ENCODE measurements at regions not wholly inside any gene's neighbourhood (a gene's known extent, or its start where the extent isn't known, plus 50 kb on each side); places are given as distances from the start of the nearest gene placed in this dataset.
"Not testable (repeated sequence)": the region's sequence is repeated elsewhere in the genome, so short reads cannot be mapped to it uniquely, and the experiment has no call there.

- DNase-seq, result no peak
Observed at GRCh38 chr4:30838331-30838730, 118.2 kb downstream of the PCDH7 start.

GRCh38 chr4:30839583-30840520 lies 119.7 kb downstream of the PCDH7 start:
- no peak for DNase-seq

GRCh38 chr4:30840571-30840970 lies 120.4 kb downstream of the PCDH7 start:
- no peak for DNase-seq

DNA sequence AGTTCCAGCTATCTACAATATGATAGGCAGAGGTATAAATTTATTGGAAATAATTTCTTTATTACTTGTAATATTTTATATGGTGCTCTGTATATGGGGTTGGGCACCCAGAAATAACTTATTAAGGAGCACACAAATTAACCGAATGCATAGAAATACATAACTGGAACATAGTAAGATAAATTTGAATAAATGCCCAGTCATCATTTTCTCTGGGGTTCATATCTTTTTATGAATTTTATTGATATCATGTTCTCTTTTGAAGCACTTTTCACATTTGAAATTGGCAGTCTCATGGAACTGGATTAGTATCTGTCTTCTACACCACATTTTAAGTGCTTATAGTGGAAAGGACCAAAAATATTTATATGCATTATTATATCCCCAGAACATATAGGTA lies 122.0 kb downstream of the PCDH7 start:
- no peak for DNase-seq

DNA sequence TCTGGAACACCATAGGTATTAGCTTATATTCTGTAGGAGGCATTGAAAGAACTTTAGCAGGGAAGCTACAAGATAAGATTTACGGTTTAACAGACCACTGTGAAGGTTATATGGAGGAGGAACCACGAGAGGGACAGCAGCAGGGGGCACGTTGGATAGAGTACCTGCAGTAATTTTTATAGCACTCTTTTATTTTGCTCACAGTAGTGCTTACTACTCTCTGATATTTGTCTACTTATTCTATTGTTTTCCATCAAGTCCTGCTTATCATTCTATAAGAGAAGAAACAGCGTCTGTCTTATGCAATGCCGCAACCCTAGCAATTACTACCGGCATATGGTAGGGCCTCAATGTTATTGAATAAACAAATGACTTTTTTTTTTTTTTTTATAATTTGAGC lies 122.5 kb downstream of the PCDH7 start:
- no peak for DNase-seq

DNA sequence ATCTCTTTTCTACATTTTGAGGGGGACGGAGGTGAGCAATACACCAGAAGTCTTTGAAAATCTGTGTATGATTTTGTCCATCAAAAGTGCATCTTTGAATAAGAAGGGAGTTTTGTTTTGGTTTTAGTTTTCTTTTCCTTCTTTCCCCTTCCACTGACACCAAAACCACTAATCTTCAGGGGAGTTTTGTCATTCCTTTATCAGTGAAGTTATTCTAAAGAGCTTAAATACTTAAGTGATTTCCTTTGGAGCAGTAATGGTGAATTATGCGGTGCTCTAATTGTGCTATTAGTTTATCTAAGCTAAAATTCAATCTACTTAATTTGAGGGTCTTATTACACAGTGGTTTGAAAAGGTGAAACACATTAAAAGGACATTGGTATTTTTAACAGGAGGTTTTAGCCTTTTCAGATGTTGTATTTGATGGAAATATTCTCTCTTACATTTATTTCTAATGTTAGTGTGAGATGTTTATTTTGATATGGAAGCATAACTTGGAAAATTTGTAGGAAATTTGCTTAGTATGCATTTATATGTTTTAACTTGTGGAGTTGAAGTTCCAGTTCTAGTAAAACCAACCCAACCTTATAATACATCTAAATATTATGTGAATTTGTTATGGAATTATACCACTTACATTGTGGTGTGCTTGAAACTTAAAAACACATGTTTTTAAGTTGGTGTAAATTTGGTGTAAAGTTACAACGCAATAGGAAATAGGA lies 124.9 kb downstream of the PCDH7 start:
- DNase-seq, result no peak

DNA sequence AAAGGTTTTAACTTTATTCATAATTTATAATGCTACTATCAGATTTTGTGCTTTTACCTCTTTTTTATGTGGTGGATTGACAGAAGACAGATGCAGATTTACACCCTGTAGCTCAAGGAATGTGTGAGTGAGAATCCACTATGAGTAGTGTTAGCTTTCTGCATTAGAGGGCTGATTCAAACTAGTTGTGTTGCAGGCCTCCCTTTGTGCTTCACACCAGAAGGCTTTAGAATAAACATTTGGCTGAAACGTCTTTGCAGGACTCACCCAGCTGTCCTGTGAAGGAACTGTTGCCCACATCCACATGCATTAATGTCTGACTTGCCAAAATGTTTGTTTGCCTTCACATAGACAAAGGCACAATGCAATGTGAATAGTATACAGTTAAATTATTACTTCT lies 127.0 kb downstream of the PCDH7 start:
- DNase-seq, result no peak

GRCh38 chr4:30847958-30848357 lies 127.8 kb downstream of the PCDH7 start:
- no peak for DNase-seq

DNA sequence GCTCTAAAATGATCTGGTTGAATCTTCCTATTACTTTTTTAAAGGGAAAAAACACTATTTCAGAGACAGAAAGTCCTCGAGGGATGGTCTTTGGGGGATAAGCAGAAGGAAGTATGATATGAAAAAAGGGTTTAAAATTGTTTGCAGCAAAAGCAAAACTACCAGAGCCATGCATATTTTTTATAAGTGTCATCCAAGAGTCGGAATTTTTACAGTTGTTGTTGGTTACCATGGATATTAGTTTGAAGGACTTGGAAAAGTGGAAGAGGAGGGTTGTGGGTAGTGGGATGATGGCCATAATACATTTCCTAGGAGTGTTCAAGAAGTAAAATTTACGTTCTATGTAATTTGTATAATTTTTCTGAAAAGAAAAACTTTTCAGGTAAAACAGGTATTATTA lies 134.4 kb downstream of the PCDH7 start:
- no peak for DNase-seq

- no peak for DNase-seq
Observed at GRCh38 chr4:30855232-30855631, 135.1 kb downstream of the PCDH7 start.

GRCh38 chr4:30856795-30857564 lies 136.8 kb downstream of the PCDH7 start:
- no peak for DNase-seq

DNA sequence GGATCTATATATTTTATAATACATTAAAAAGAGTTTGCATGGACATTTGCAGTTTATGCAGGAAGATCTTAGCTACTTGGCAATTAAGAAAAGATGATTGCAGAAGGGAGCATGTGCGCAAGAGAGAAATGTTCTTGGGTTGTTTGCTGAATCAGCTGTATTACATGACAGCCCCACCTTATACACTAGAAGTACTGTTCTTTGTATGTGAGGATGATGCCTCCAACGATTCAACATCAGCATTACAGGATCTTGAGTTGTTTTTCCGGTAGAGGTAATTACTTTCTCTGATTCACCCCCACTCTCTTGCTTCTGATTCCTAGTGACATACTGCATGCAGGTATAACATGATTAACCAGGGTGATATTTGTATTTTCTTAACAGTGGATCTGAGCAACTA lies 140.8 kb downstream of the PCDH7 start:
- DNase-seq, result no peak

GRCh38 chr4:30862196-30862595 lies 142.0 kb downstream of the PCDH7 start:
- no peak for DNase-seq

GRCh38 chr4:30863021-30863420 lies 142.9 kb downstream of the PCDH7 start:
- DNase-seq, result no peak

- DNase-seq, result no peak
Observed at GRCh38 chr4:30865691-30866090, 145.5 kb downstream of the PCDH7 start.

- DNase-seq, result no peak
Observed at GRCh38 chr4:30866346-30866745, 146.2 kb downstream of the PCDH7 start.

GRCh38 chr4:30866907-30867306 lies 146.7 kb downstream of the PCDH7 start:
- DNase-seq, result no peak

- no peak for DNase-seq
Observed at GRCh38 chr4:30867427-30867826, 147.3 kb downstream of the PCDH7 start.

DNA sequence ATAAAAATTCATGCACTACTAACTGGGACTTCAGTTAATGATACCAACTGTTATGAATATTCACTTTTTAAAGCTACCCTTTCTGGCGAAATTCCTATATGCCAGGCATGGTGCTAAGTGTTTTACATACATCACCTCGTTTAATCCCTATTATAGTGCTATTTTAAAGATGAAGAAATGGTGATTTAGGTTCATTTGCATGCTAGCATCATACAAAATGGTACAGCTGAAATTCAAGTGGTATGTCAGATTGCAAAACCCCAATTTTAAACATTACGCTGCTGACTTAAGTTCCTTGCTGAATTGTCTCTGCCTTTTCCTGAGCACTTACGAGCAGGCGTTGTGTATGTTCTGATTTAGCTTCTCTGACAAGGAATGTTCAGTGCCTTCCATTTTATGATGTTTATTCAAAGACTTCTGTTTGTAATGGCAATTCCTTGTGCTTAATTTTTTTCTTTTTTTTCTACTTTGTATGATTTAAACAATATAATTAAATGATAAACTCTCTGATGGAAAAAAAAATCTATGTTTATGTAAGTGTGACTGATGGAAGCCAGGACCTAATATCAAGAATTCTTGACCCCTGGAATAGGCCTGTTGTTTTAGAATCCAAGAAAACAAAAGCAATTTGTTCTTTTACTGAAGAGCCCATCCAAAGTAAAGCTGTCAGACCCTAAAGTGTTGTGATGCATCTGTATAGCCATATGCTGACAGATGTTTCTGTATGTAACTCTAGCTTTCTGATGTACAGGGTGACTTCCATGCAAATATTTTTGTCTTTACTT lies 148.1 kb downstream of the PCDH7 start:
- DNase-seq, result no peak

GRCh38 chr4:30869387-30869786 lies 149.2 kb downstream of the PCDH7 start:
- not testable (repeated sequence) for DNase-seq

GRCh38 chr4:30870513-30870912 lies 150.3 kb downstream of the PCDH7 start:
- DNase-seq, result no peak

DNA sequence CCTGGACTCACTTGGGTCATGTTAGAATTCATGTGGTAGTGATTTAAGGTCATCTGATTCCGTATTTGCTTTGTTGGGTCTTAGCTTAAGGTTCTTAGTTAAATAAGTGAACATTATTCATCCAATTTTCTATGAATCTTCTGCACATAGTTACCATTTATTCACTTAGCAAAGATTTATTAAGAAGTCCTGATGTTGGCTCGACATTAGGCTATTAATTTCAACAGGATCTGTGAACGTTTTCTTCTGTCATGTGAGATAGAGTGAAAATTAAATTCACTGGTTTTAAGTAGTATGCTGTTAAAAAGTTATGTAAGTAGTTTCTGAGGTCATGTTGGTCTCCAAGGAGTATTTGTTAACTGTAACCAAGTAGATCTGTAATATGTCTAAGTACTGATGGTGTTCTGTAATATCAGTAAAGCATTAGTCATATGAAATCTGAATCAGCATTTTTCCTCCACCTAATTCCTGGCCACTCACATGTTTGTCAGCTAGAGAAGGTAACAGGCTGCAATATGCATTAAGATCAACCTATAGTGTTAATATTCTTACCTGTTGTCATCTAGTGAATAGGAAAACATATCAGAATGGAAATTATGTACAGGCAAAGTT lies 155.6 kb downstream of the PCDH7 start:
- no peak for DNase-seq
